ENCODE measurements at regions not wholly inside any gene's neighbourhood (a gene's known extent, or its start where the extent isn't known, plus 50 kb on each side); places are given as distances from the start of the nearest gene placed in this dataset.
"Not testable (repeated sequence)": the region's sequence is repeated elsewhere in the genome, so short reads cannot be mapped to it uniquely, and the experiment has no call there.

GRCh38 chr11:103610435-103610834, 426.0 kb upstream of the DDI1 start:
- no peaks in the 10 kb centered on the region for H3K36me3 ChIP-seq (ENCODE audit: control insufficient read depth, insufficient read depth, low read length)
- peak in 1 of 2 donors; percentile 36 for DNase-seq (ENCODE audit: low read depth in 2 of 2)
- no peak overlapping the region for H2AFZ ChIP-seq (ENCODE audit: low read length)
- H3K4me1 ChIP-seq (ENCODE audit: control insufficient read depth, extremely low read depth, insufficient read depth, low read length): peaks cover 4% of the 10 kb centered on the region
- no peaks in the 10 kb centered on the region for H4K20me1 ChIP-seq (ENCODE audit: control insufficient read depth, extremely low read depth, insufficient read depth, low read length)
- H3K27ac ChIP-seq (ENCODE audit: insufficient read depth, low read length): no peak overlapping the region
- H3K4me3 ChIP-seq (replicated peaks in 1 of 4; ENCODE audit: control extremely low read depth in 1 of 4, insufficient read depth in 1 of 4, low read depth in 3 of 4, low read length in 4 of 4): no peak overlapping the region
- TF ChIP-seq EZH2 (IDR thresholded peaks at IDR 0.05; ENCODE audit: low read length, missing control alignments) (no peak), CTCF (conservative IDR thresholded peaks at IDR 0.05 in 1 of 2, IDR thresholded peaks at IDR 0.05 in 1 of 2; ENCODE audit: low read depth in 1 of 2, low read length in 2 of 2) (no peak)
- no peaks in the 10 kb centered on the region for H3K79me2 ChIP-seq (ENCODE audit: control insufficient read depth, insufficient read depth, low read length)
- H3K27me3 ChIP-seq (ENCODE audit: control insufficient read depth, insufficient read depth, low read length): no peaks in the 10 kb centered on the region
- no peak overlapping the region for H3K9ac ChIP-seq (ENCODE audit: insufficient read depth, low read length)
- no peak overlapping the region for H3K4me2 ChIP-seq (ENCODE audit: extremely low read depth, insufficient read depth, low read length)
- H3K9me3 ChIP-seq (ENCODE audit: control insufficient read depth, insufficient read depth, low read depth, low read length): no peaks in the 10 kb centered on the region

- not testable (repeated sequence) for H3K4me3 ChIP-seq (replicated peaks in 1 of 4; ENCODE audit: control extremely low read depth in 1 of 4, insufficient read depth in 1 of 4, low read depth in 3 of 4, low read length in 4 of 4); H3K4me2 ChIP-seq (ENCODE audit: extremely low read depth, insufficient read depth, low read length); H3K27ac ChIP-seq (ENCODE audit: insufficient read depth, low read length); H3K9me3 ChIP-seq (ENCODE audit: control insufficient read depth, insufficient read depth, low read depth, low read length); H4K20me1 ChIP-seq (ENCODE audit: control insufficient read depth, extremely low read depth, insufficient read depth, low read length); H3K9ac ChIP-seq (ENCODE audit: insufficient read depth, low read length); H3K4me1 ChIP-seq (ENCODE audit: control insufficient read depth, extremely low read depth, insufficient read depth, low read length); H2AFZ ChIP-seq (ENCODE audit: low read length); DNase-seq (ENCODE audit: low read depth in 2 of 2); H3K79me2 ChIP-seq (ENCODE audit: control insufficient read depth, insufficient read depth, low read length); H3K36me3 ChIP-seq (ENCODE audit: control insufficient read depth, insufficient read depth, low read length); H3K27me3 ChIP-seq (ENCODE audit: control insufficient read depth, insufficient read depth, low read length)
These were observed 424.7 kb upstream of the DDI1 start for GRCh38 chr11:103611526-103612260.

- H3K4me1 ChIP-seq (ENCODE audit: control insufficient read depth, extremely low read depth, insufficient read depth, low read length); H3K36me3 ChIP-seq (ENCODE audit: control insufficient read depth, insufficient read depth, low read length); H3K9ac ChIP-seq (ENCODE audit: insufficient read depth, low read length); H3K9me3 ChIP-seq (ENCODE audit: control insufficient read depth, insufficient read depth, low read depth, low read length); H3K27ac ChIP-seq (ENCODE audit: insufficient read depth, low read length); H3K4me3 ChIP-seq (replicated peaks in 1 of 4; ENCODE audit: control extremely low read depth in 1 of 4, insufficient read depth in 1 of 4, low read depth in 3 of 4, low read length in 4 of 4); H3K27me3 ChIP-seq (ENCODE audit: control insufficient read depth, insufficient read depth, low read length); H3K4me2 ChIP-seq (ENCODE audit: extremely low read depth, insufficient read depth, low read length); H3K79me2 ChIP-seq (ENCODE audit: control insufficient read depth, insufficient read depth, low read length); DNase-seq (ENCODE audit: low read depth in 2 of 2); H4K20me1 ChIP-seq (ENCODE audit: control insufficient read depth, extremely low read depth, insufficient read depth, low read length); H2AFZ ChIP-seq (ENCODE audit: low read length): not testable (repeated sequence)
These were observed 424.0 kb upstream of the DDI1 start for GRCh38 chr11:103612451-103612850.

- H2AFZ ChIP-seq (ENCODE audit: low read length); H3K9me3 ChIP-seq (ENCODE audit: control insufficient read depth, insufficient read depth, low read depth, low read length); H3K4me1 ChIP-seq (ENCODE audit: control insufficient read depth, extremely low read depth, insufficient read depth, low read length); H3K79me2 ChIP-seq (ENCODE audit: control insufficient read depth, insufficient read depth, low read length); H3K27me3 ChIP-seq (ENCODE audit: control insufficient read depth, insufficient read depth, low read length); H3K27ac ChIP-seq (ENCODE audit: insufficient read depth, low read length); H3K9ac ChIP-seq (ENCODE audit: insufficient read depth, low read length); H4K20me1 ChIP-seq (ENCODE audit: control insufficient read depth, extremely low read depth, insufficient read depth, low read length); DNase-seq (ENCODE audit: low read depth in 2 of 2); H3K36me3 ChIP-seq (ENCODE audit: control insufficient read depth, insufficient read depth, low read length); H3K4me2 ChIP-seq (ENCODE audit: extremely low read depth, insufficient read depth, low read length); H3K4me3 ChIP-seq (replicated peaks in 1 of 4; ENCODE audit: control extremely low read depth in 1 of 4, insufficient read depth in 1 of 4, low read depth in 3 of 4, low read length in 4 of 4): not testable (repeated sequence)
These were observed 419.9 kb upstream of the DDI1 start for GRCh38 chr11:103616586-103616985.
